ENCODE measurements at regions not wholly inside any gene's neighbourhood (a gene's known extent, or its start where the extent isn't known, plus 50 kb on each side); places are given as distances from the start of the nearest gene placed in this dataset.

DNA sequence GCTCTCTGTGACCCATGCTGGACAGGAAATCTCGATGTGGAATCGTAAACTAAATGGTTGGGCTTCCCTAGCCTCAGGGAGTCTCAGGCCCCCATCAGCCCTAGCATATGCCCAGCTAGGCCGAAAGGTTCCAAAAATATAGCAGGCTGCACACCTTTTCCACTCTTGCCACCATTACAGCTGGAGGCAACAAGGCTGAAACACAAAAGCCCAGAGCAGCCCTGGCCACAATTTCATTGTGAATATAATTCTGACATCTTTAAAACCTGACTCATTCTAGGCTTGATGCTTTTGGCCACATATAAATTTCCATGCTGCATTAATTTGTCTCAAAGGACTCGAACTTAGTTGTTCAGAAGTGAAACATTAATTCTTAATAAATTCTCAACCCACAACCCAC, 382.2 kb downstream of the GRIN2B start:
- Histone ChIP-seq H3K4me3 (ENCODE audit: low read length) (no peak overlapping the region), H3K27ac (ENCODE audit: low read length) (no peak overlapping the region), H3K79me2 (ENCODE audit: low read length) (no peaks in the 10 kb centered on the region), H4K20me1 (ENCODE audit: insufficient read depth, low read length) (no peaks in the 10 kb centered on the region), H3F3A (ENCODE audit: insufficient read depth, low read length) (no peaks in the 10 kb centered on the region), H3K4me2 (ENCODE audit: low read depth, low read length) (no peak overlapping the region), H3K27me3 (replicated peaks; ENCODE audit: insufficient read depth, low read length) (no peaks in the 10 kb centered on the region), H3K9me3 (replicated peaks; ENCODE audit: insufficient read depth, low read length) (no peaks in the 10 kb centered on the region), H3K36me3 (replicated peaks; ENCODE audit: insufficient read depth, low read length) (no peaks in the 10 kb centered on the region), H2AFZ (ENCODE audit: low read length) (no peak overlapping the region), H3K4me1 (ENCODE audit: low read length) (no peaks in the 10 kb centered on the region), H3K9me2 (replicated peaks; ENCODE audit: insufficient read depth, low read length) (no peaks in the 10 kb centered on the region), H3K9ac (ENCODE audit: low read length) (no peak overlapping the region)
- TF ChIP-seq, protein P1, sequence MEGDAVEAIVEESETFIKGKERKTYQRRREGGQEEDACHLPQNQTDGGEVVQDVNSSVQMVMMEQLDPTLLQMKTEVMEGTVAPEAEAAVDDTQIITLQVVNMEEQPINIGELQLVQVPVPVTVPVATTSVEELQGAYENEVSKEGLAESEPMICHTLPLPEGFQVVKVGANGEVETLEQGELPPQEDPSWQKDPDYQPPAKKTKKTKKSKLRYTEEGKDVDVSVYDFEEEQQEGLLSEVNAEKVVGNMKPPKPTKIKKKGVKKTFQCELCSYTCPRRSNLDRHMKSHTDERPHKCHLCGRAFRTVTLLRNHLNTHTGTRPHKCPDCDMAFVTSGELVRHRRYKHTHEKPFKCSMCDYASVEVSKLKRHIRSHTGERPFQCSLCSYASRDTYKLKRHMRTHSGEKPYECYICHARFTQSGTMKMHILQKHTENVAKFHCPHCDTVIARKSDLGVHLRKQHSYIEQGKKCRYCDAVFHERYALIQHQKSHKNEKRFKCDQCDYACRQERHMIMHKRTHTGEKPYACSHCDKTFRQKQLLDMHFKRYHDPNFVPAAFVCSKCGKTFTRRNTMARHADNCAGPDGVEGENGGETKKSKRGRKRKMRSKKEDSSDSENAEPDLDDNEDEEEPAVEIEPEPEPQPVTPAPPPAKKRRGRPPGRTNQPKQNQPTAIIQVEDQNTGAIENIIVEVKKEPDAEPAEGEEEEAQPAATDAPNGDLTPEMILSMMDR (IDR thresholded peaks at IDR 0.05; ENCODE audit: low read length) = no peak
- TF ChIP-seq EZH2 (optimal IDR thresholded peaks at IDR 0.05; ENCODE audit: low read depth, low read length) = no peak
- no peak for TF ChIP-seq EZH2phosphoT487 (IDR thresholded peaks at IDR 0.05; ENCODE audit: low read length)
- no peak for DNase-seq

DNA sequence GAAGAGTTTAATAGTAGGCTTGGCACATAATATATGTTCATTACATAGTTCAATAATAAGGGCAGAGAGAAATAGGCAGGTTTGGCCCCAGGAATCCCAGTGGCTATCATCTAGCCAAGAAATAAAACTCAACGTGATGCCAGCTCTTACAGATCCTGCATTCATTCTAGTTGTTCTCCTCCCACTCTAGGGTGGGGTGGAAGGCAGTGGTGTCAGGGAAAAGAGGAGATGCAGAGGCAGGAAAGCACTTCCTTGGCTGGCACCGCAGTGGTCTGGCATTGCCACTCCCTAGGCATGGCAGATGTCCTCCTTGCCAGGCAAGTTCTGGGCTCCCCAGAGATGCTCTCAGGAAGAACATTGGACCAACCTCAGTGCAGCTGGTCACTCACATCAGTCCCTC, 383.6 kb downstream of the GRIN2B start:
- no peak for DNase-seq
- no peaks in the 10 kb centered on the region for H4K20me1 ChIP-seq (ENCODE audit: insufficient read depth, low read length)
- H3K27ac ChIP-seq (ENCODE audit: low read length) = no peak overlapping the region
- H3K27me3 ChIP-seq (replicated peaks; ENCODE audit: insufficient read depth, low read length) = no peaks in the 10 kb centered on the region
- H2AFZ ChIP-seq (ENCODE audit: low read length) = no peak overlapping the region
- TF ChIP-seq, protein P1 (IDR thresholded peaks at IDR 0.05; ENCODE audit: low read length) = no peak
- no peak for TF ChIP-seq EZH2 (optimal IDR thresholded peaks at IDR 0.05; ENCODE audit: low read depth, low read length)
- no peak for TF ChIP-seq EZH2phosphoT487 (IDR thresholded peaks at IDR 0.05; ENCODE audit: low read length)
- H3K9me2 ChIP-seq (replicated peaks; ENCODE audit: insufficient read depth, low read length) = no peaks in the 10 kb centered on the region
- H3K4me1 ChIP-seq (ENCODE audit: low read length) = no peaks in the 10 kb centered on the region
- no peaks in the 10 kb centered on the region for H3K9me3 ChIP-seq (replicated peaks; ENCODE audit: insufficient read depth, low read length)
- H3K9ac ChIP-seq (ENCODE audit: low read length) = no peak overlapping the region
- no peaks in the 10 kb centered on the region for H3K79me2 ChIP-seq (ENCODE audit: low read length)
- H3K4me2 ChIP-seq (ENCODE audit: low read depth, low read length) = no peak overlapping the region
- no peak overlapping the region for H3K4me3 ChIP-seq (ENCODE audit: low read length)
- H3K36me3 ChIP-seq (replicated peaks; ENCODE audit: insufficient read depth, low read length) = no peaks in the 10 kb centered on the region
- no peaks in the 10 kb centered on the region for H3F3A ChIP-seq (ENCODE audit: insufficient read depth, low read length)

DNA sequence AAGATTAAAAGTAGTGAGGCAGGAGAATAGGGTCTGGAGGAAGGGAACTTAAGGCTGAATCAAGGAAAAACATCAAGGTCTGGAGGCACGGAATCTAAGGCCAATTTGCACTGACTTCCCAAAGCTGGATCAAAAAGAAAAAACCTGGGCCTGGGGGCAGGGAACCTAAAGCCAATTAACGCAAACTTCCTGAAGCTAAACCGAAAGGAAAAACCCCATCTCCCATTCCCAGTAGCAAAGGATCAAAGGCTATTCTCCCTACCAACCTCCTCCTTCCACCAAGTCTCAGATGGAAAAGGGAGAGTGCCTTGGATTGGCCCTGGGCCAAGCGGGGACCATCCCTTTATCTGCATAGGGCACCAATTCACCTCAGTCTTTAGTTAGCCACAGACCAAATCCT, 384.2 kb downstream of the GRIN2B start:
- no peak overlapping the region for H2AFZ ChIP-seq (ENCODE audit: low read length)
- H3K4me3 ChIP-seq (ENCODE audit: low read length) = no peak overlapping the region
- no peak for TF ChIP-seq EZH2phosphoT487 (IDR thresholded peaks at IDR 0.05; ENCODE audit: low read length)
- TF ChIP-seq, protein P1 (IDR thresholded peaks at IDR 0.05; ENCODE audit: low read length) = no peak
- no peak for TF ChIP-seq EZH2 (optimal IDR thresholded peaks at IDR 0.05; ENCODE audit: low read depth, low read length)
- H3K9ac ChIP-seq (ENCODE audit: low read length) = no peak overlapping the region
- H3F3A ChIP-seq (ENCODE audit: insufficient read depth, low read length) = no peaks in the 10 kb centered on the region
- H3K4me2 ChIP-seq (ENCODE audit: low read depth, low read length) = no peak overlapping the region
- H3K27ac ChIP-seq (ENCODE audit: low read length) = no peak overlapping the region
- no peaks in the 10 kb centered on the region for H3K9me3 ChIP-seq (replicated peaks; ENCODE audit: insufficient read depth, low read length)
- no peaks in the 10 kb centered on the region for H3K27me3 ChIP-seq (replicated peaks; ENCODE audit: insufficient read depth, low read length)
- H3K4me1 ChIP-seq (ENCODE audit: low read length) = no peaks in the 10 kb centered on the region
- H4K20me1 ChIP-seq (ENCODE audit: insufficient read depth, low read length) = no peaks in the 10 kb centered on the region
- H3K9me2 ChIP-seq (replicated peaks; ENCODE audit: insufficient read depth, low read length) = no peaks in the 10 kb centered on the region
- no peaks in the 10 kb centered on the region for H3K79me2 ChIP-seq (ENCODE audit: low read length)
- DNase-seq = no peak
- H3K36me3 ChIP-seq (replicated peaks; ENCODE audit: insufficient read depth, low read length) = no peaks in the 10 kb centered on the region

Measured in MM.1S (cell line).